ENCODE measurements at regions not wholly inside any gene's neighbourhood (a gene's known extent, or its start where the extent isn't known, plus 50 kb on each side); places are given as distances from the start of the nearest gene placed in this dataset.

DNA sequence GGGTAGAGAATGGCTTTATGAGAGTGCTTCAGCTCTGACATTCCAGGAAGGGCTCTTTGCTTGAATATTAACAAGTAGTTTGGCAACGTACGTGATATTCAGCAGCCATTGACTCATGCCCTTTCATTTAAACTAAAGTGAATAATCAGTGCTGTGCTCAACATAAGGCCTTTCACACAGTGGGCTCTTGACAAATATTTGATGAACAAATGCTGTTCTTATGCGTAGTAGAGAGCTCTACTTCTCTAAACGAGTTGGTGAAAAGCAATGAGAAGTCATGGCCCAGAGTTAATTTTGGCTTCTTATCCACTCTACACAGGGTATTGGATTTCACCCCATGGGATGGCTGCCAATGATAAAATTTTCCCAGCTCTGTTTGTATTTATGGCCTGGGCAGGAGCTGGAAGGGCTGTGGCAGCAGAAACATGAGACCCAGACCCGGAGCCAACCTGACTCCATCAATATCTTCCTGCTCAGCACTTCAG lies 338.9 kb downstream of the CCDC85A start:
- Histone ChIP-seq H3K9ac (ENCODE audit: insufficient read length) (no peak overlapping the region), H3K4me3 (no peak overlapping the region), H3K36me3 (ENCODE audit: insufficient read depth, low read length) (no peaks in the 10 kb centered on the region), H3K27ac (0 out of 2 replicates have a peak overlapping the region, but pooled peaks have one; percentile 13), H3K9me3 (ENCODE audit: low read depth, low read length) (no peaks in the 10 kb centered on the region)
- no peak for TF ChIP-seq FOXP2 (optimal IDR thresholded peaks at IDR 0.05; ENCODE audit: control extremely low read depth, extremely low read length, insufficient read depth)
- no peak for TF ChIP-seq EZH2 (IDR thresholded peaks at IDR 0.05)
- no peak for TF ChIP-seq POLR2AphosphoS5 (IDR thresholded peaks at IDR 0.05; ENCODE audit: borderline replicate concordance, low read depth, low read length)
- DNase-seq (ENCODE audit: low read depth, low spot score) = no peak

DNA sequence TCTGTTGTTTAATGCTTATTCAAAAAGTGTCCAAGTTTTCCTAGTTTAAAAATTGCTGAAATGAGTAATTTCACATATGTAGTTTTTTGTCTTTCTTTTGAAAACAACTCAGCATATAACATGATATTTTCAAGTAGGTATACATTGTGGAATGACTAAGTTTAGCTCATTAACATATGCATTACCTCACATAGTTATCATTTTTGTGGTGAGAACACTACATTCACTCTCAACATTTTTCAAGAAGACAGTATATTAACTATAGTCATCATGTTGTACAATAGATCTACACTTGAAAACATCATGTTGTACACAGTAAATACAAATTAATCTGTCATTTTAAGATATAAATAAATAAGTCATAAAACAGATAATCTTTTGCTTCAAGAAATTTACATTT lies 340.0 kb downstream of the CCDC85A start:
- no peak overlapping the region for H3K9ac ChIP-seq (ENCODE audit: insufficient read length)
- TF ChIP-seq EZH2 (IDR thresholded peaks at IDR 0.05) (no peak), FOXP2 (optimal IDR thresholded peaks at IDR 0.05; ENCODE audit: control extremely low read depth, extremely low read length, insufficient read depth) (no peak), POLR2AphosphoS5 (IDR thresholded peaks at IDR 0.05; ENCODE audit: borderline replicate concordance, low read depth, low read length) (no peak)
- no peaks in the 10 kb centered on the region for H3K9me3 ChIP-seq (ENCODE audit: low read depth, low read length)
- no peak overlapping the region for H3K4me3 ChIP-seq
- no peak for DNase-seq (ENCODE audit: low read depth, low spot score)
- no peak overlapping the region for H3K27ac ChIP-seq
- H3K36me3 ChIP-seq (ENCODE audit: insufficient read depth, low read length) = no peaks in the 10 kb centered on the region

DNA sequence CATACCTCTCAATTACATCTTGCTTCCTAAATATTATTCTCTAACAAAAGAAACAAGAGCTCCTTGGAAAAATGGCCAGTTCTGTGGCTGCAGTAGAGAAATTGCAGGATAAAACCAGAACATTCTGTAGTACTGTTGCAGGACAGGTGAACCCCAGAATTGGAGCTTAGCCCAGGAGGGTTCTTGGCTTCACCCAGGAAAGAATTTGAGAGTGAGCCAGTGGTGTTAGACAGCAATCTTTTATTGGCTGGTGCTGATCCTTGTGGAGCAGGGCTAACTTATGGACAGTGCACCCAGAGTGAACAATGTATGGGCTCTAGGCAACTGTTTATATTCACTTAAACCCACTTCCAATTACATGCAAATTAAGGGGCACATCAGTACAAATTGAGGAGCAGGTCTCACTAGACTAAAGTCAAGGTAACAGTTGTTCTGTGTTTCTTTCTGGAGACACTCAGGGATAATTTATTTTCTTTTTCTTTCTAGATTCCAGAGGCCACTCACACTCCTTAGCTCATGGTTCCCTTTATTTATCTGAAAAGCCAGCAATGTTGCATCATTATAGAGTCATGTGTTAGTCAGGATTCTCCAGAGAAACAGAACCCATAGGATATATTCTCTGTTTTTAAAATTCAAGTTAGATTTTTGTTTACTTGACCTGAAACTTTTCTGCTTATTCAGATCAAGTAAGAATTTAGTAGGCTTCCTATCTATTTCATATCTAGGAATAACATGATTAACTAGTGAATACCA lies 348.1 kb downstream of the CCDC85A start:
- H3K27ac ChIP-seq = no peak overlapping the region
- H3K9me3 ChIP-seq (ENCODE audit: low read depth, low read length) = no peaks in the 10 kb centered on the region
- no peak for DNase-seq (ENCODE audit: low read depth, low spot score)
- H3K36me3 ChIP-seq (ENCODE audit: insufficient read depth, low read length) = no peaks in the 10 kb centered on the region
- no peak overlapping the region for H3K4me3 ChIP-seq
- TF ChIP-seq FOXP2 (optimal IDR thresholded peaks at IDR 0.05; ENCODE audit: control extremely low read depth, extremely low read length, insufficient read depth) (no peak), EZH2 (IDR thresholded peaks at IDR 0.05) (no peak), POLR2AphosphoS5 (IDR thresholded peaks at IDR 0.05; ENCODE audit: borderline replicate concordance, low read depth, low read length) (no peak)
- no peak overlapping the region for H3K9ac ChIP-seq (ENCODE audit: insufficient read length)

GRCh38 chr2:56534321-56534720 lies 350.5 kb downstream of the CCDC85A start:
- no peak for DNase-seq (ENCODE audit: low read depth, low spot score)
- H3K9ac ChIP-seq (ENCODE audit: insufficient read length) = no peak overlapping the region
- no peaks in the 10 kb centered on the region for H3K36me3 ChIP-seq (ENCODE audit: insufficient read depth, low read length)
- H3K9me3 ChIP-seq (ENCODE audit: low read depth, low read length) = no peaks in the 10 kb centered on the region
- H3K27ac ChIP-seq = no peak overlapping the region
- no peak for TF ChIP-seq POLR2AphosphoS5 (IDR thresholded peaks at IDR 0.05; ENCODE audit: borderline replicate concordance, low read depth, low read length)
- no peak overlapping the region for H3K4me3 ChIP-seq

GRCh38 chr2:56537756-56538155 lies 354.0 kb downstream of the CCDC85A start:
- TF ChIP-seq POLR2AphosphoS5 (IDR thresholded peaks at IDR 0.05; ENCODE audit: borderline replicate concordance, low read depth, low read length) (no peak), EZH2 (IDR thresholded peaks at IDR 0.05) (no peak), FOXP2 (optimal IDR thresholded peaks at IDR 0.05; ENCODE audit: control extremely low read depth, extremely low read length, insufficient read depth) (no peak)

GRCh38 chr2:56539618-56540017 lies 355.8 kb downstream of the CCDC85A start:
- H3K9ac ChIP-seq (ENCODE audit: insufficient read length) = no peak overlapping the region
- no peaks in the 10 kb centered on the region for H3K9me3 ChIP-seq (ENCODE audit: low read depth, low read length)
- H3K4me3 ChIP-seq = no peak overlapping the region
- no peak overlapping the region for H3K27ac ChIP-seq
- no peaks in the 10 kb centered on the region for H3K36me3 ChIP-seq (ENCODE audit: insufficient read depth, low read length)
- no peak for DNase-seq (ENCODE audit: low read depth, low spot score)
- TF ChIP-seq POLR2AphosphoS5 (IDR thresholded peaks at IDR 0.05; ENCODE audit: borderline replicate concordance, low read depth, low read length) (no peak), FOXP2 (optimal IDR thresholded peaks at IDR 0.05; ENCODE audit: control extremely low read depth, extremely low read length, insufficient read depth) (no peak), EZH2 (IDR thresholded peaks at IDR 0.05) (no peak)

More at GRCh38 chr2:56537756-56538155, 354.0 kb downstream of the CCDC85A start:
- Histone ChIP-seq H3K27ac (no peak overlapping the region), H3K9ac (ENCODE audit: insufficient read length) (no peak overlapping the region), H3K9me3 (ENCODE audit: low read depth, low read length) (no peaks in the 10 kb centered on the region), H3K4me3 (no peak overlapping the region), H3K36me3 (ENCODE audit: insufficient read depth, low read length) (no peaks in the 10 kb centered on the region)
- no peak for DNase-seq (ENCODE audit: low read depth, low spot score)

GRCh38 chr2:56540467-56540866 lies 356.7 kb downstream of the CCDC85A start:
- Histone ChIP-seq H3K36me3 (ENCODE audit: insufficient read depth, low read length) (no peaks in the 10 kb centered on the region), H3K9ac (ENCODE audit: insufficient read length) (no peak overlapping the region), H3K9me3 (ENCODE audit: low read depth, low read length) (no peaks in the 10 kb centered on the region), H3K27ac (no peak overlapping the region), H3K4me3 (no peak overlapping the region)
- no peak for DNase-seq (ENCODE audit: low read depth, low spot score)
- TF ChIP-seq FOXP2 (optimal IDR thresholded peaks at IDR 0.05; ENCODE audit: control extremely low read depth, extremely low read length, insufficient read depth) (no peak), EZH2 (IDR thresholded peaks at IDR 0.05) (no peak), POLR2AphosphoS5 (IDR thresholded peaks at IDR 0.05; ENCODE audit: borderline replicate concordance, low read depth, low read length) (no peak)

DNA sequence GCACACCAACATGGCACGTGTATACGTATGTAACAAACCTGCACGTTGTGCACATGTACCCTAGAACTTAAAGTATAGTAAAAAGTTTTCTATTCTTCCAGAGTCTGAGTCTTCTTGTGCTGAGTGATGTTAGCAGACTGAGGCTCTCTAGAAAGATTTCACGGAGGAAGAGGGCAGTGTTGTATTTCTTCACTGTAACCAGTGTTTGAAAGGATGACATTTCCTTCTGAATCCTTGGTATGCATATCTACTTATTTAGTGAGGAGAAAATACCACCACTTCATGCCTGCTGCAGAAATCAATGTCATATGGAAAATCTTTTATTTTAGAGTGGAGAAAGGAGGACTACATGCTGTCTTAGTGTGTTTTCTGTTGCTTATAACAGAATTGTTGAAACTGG lies 357.1 kb downstream of the CCDC85A start:
- H3K36me3 ChIP-seq (ENCODE audit: insufficient read depth, low read length) = no peaks in the 10 kb centered on the region
- H3K9me3 ChIP-seq (ENCODE audit: low read depth, low read length) = no peaks in the 10 kb centered on the region
- DNase-seq (ENCODE audit: low read depth, low spot score) = no peak
- H3K27ac ChIP-seq = no peak overlapping the region
- H3K9ac ChIP-seq (ENCODE audit: insufficient read length) = no peak overlapping the region
- H3K4me3 ChIP-seq = no peak overlapping the region
- TF ChIP-seq EZH2 (IDR thresholded peaks at IDR 0.05) (no peak), POLR2AphosphoS5 (IDR thresholded peaks at IDR 0.05; ENCODE audit: borderline replicate concordance, low read depth, low read length) (no peak), FOXP2 (optimal IDR thresholded peaks at IDR 0.05; ENCODE audit: control extremely low read depth, extremely low read length, insufficient read depth) (no peak)

DNA sequence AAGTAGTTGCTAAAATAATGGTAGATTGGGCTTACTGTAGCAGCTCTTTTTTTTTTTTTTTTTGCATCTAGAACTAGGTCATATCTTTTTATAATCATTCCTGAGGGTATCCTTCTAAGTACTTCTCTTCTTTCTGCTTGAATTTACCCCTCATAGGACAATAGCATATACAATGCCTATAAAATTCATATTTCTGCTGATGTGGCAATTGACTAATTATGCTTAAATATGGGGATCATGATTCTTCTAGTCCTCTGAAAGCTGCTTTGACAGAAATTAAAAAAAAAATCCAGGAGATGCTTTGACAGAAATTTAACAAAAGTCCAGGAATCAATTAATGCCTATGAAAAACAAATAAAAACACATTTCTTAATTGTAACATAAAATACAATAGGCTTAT lies 358.4 kb downstream of the CCDC85A start:
- TF ChIP-seq POLR2AphosphoS5 (IDR thresholded peaks at IDR 0.05; ENCODE audit: borderline replicate concordance, low read depth, low read length) (no peak), EZH2 (IDR thresholded peaks at IDR 0.05) (no peak), FOXP2 (optimal IDR thresholded peaks at IDR 0.05; ENCODE audit: control extremely low read depth, extremely low read length, insufficient read depth) (no peak)
- no peak overlapping the region for H3K27ac ChIP-seq
- H3K36me3 ChIP-seq (ENCODE audit: insufficient read depth, low read length) = no peaks in the 10 kb centered on the region
- no peaks in the 10 kb centered on the region for H3K9me3 ChIP-seq (ENCODE audit: low read depth, low read length)
- no peak overlapping the region for H3K9ac ChIP-seq (ENCODE audit: insufficient read length)
- DNase-seq (ENCODE audit: low read depth, low spot score) = no peak
- no peak overlapping the region for H3K4me3 ChIP-seq
